Mesodermal cell (in vitro differentiated cells): ENCODE measurements at regions not wholly inside any gene's neighbourhood (a gene's known extent, or its start where the extent isn't known, plus 50 kb on each side); places are given as distances from the start of the nearest gene placed in this dataset.

ENCODE experiments used
- H3K27ac ChIP-seq: 2 replicates; pipeline ENCODE4 v1.7.0; 2013; ENCODE audit warnings: mild to moderate bottlenecking, low read depth, low read length, moderate library complexity; ENCODE audit not compliant: severe bottlenecking
- H3K36me3 ChIP-seq: 2 replicates; pipeline ENCODE4 v1.7.1; 2013; ENCODE audit warnings: mild to moderate bottlenecking, low read length, moderate library complexity; ENCODE audit not compliant: control insufficient read depth, insufficient read depth
- H3K4me1 ChIP-seq: one replicate; pipeline ENCODE4 v1.7.1; 2013; ENCODE audit warnings: mild to moderate bottlenecking, low read length; ENCODE audit not compliant: insufficient read depth, control insufficient read depth, poor library complexity, severe bottlenecking
- H3K4me3 ChIP-seq: 2 replicates; pipeline ENCODE4 v1.7.0; 2013; ENCODE audit warnings: low read length, control low read depth, mild to moderate bottlenecking; ENCODE audit not compliant: insufficient read depth, poor library complexity, severe bottlenecking; ENCODE audit errors: extremely low read depth
- H3K9me3 ChIP-seq: 2 replicates; pipeline ENCODE4 v1.7.1; 2013; ENCODE audit warnings: mild to moderate bottlenecking, low read length, moderate library complexity; ENCODE audit not compliant: control insufficient read depth
- WGBS, 2 experiments: methylation state at CpG; one replicate each; pipeline ENCODE4 v1.1.5; 2013; ENCODE audit warnings: missing lambda C conversion rate in 2 of 2; ENCODE audit not compliant: insufficient coverage in 2 of 2; 5-methylcytosine and 5-hydroxymethylcytosine counted together

DNA sequence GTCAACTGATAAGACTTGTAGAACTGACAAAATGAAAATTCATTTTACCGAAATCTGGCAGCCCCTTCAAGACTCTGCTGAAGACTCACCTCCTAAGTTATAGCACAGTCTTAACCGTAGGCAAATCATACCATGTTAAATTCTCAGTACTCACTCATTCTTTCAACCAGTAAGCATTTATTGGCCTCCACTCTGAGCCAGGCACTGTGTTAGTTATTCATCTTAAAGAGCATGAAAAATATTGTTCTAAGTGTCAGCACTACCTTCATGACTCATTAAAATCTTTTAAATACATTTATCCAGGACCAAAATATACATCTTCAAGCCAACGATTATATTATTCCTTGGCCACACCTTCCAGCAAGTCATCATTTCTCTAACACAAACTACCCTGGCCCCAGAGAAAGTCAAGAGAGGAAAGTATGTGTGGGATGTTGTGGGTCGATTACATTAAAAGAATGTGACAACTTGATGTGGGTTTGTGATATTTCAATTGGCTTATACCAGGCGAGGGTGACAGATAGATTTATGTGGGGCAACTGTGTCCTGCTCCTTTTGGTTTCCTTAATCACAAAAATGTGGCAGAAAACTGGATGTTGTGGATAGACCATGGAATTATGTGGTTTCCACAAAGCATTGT is 55.0 kb downstream of the TMEM30B start:
- no peaks in the 10 kb centered on the region for H3K9me3 ChIP-seq
- no peak overlapping the region for H3K27ac ChIP-seq
- 65 to 74% methylated on average over 4 of the region's 5 CpGs for WGBS, 2 experiments
- H3K4me3 ChIP-seq, result no peak overlapping the region
- H3K4me1 ChIP-seq, result no peaks in the 10 kb centered on the region
- H3K36me3 ChIP-seq, result no peaks in the 10 kb centered on the region

GRCh38 chr14:61225344-61225743 is 55.8 kb downstream of the TMEM30B start:
- no peaks in the 10 kb centered on the region for H3K9me3 ChIP-seq
- no peak overlapping the region for H3K27ac ChIP-seq
- no peak overlapping the region for H3K4me3 ChIP-seq
- no peaks in the 10 kb centered on the region for H3K36me3 ChIP-seq
- 89 to 92% methylated on average over 5 of the region's 6 CpGs for WGBS, 2 experiments
- no peaks in the 10 kb centered on the region for H3K4me1 ChIP-seq

- H3K4me1 ChIP-seq, result no peaks in the 10 kb centered on the region
- no peaks in the 10 kb centered on the region for H3K9me3 ChIP-seq
- no peak overlapping the region for H3K27ac ChIP-seq
- H3K36me3 ChIP-seq, result no peaks in the 10 kb centered on the region
- H3K4me3 ChIP-seq, result no peak overlapping the region
Observed at GRCh38 chr14:61223552-61223951, 57.6 kb downstream of the TMEM30B start.

GRCh38 chr14:61222388-61222787 is 58.8 kb downstream of the TMEM30B start:
- 76 to 83% methylated on average over 3 of the region's 3 CpGs for WGBS, 2 experiments
- H3K4me1 ChIP-seq, result no peaks in the 10 kb centered on the region
- H3K36me3 ChIP-seq, result no peaks in the 10 kb centered on the region
- no peak overlapping the region for H3K27ac ChIP-seq
- no peaks in the 10 kb centered on the region for H3K9me3 ChIP-seq
- no peak overlapping the region for H3K4me3 ChIP-seq

DNA sequence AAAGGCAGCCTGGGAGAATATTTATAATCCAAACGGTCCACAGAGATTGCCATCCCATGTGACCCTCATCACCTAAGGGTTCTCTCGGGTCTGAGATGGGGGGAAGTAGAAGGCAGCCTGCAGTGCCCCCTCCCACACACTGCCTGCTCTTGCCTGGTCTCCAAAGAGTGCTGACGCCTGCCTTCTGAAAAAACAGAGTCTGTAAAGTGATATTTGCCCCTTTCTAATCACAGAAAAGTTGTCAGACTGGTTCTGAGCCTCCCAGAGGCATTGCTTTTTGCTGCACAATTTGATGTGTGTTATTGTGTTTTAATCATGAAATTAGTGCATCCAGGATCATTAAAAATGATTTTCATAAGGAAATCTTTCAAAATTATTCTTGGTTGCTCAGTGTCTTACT is 59.2 kb downstream of the TMEM30B start:
- Histone ChIP-seq H3K4me3 (no peak overlapping the region), H3K4me1 (no peaks in the 10 kb centered on the region), H3K36me3 (no peaks in the 10 kb centered on the region), H3K27ac (no peak overlapping the region), H3K9me3 (no peaks in the 10 kb centered on the region)
- 50 to 90% methylated on average over 1 to 2 of the region's 3 CpGs for WGBS, 2 experiments

DNA sequence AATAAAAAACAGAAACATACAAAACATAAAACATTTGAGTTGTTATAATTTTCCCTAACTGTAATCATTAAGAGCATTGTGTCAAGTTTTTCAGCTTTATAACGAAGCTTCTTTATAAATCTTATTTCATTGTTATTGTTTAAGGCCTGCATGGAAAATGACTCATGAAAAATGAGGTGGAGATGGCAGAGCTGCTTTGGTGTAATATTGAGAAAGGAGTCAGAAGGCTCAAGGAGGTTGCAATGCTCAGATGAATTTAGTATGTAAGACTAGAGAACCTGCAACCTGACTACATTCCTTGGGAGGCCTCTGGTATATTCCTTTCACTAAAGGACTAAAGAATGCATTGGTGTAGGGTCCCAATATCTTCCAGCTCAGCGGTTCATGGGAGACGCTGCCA is 61.5 kb downstream of the TMEM30B start:
- H3K4me1 ChIP-seq, result no peaks in the 10 kb centered on the region

DNA sequence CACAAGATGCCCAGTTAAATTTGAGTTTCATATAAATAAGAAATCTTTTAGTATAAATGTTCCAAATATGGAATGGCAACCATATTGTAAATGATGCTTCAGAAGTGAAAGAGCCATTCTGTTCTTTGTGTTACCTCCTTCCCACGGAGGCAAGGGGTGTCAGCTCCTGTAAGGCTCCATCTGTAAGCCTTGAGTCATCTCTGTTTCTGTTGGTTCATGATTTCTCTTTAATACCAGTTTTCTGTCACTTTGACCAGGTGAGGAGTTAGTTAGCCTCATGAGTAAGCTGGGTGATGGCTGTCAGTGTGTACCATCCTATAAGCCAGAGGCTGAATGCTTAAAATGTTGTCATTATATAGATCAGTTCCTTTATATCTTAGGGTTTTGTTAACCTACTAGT is 61.9 kb downstream of the TMEM30B start:
- no peaks in the 10 kb centered on the region for H3K36me3 ChIP-seq
- no peaks in the 10 kb centered on the region for H3K9me3 ChIP-seq
- no peak overlapping the region for H3K4me3 ChIP-seq
- 71 to 100% methylated on average over 1 of the region's 1 CpG for WGBS, 2 experiments
- H3K4me1 ChIP-seq, result no peaks in the 10 kb centered on the region
- H3K27ac ChIP-seq, result no peak overlapping the region

More for the DNA sequence above, 61.5 kb downstream of the TMEM30B start:
- Histone ChIP-seq H3K9me3 (no peaks in the 10 kb centered on the region), H3K4me3 (no peak overlapping the region), H3K27ac (no peak overlapping the region), H3K36me3 (no peaks in the 10 kb centered on the region)
- no CpG with 5 or more reads among the region's 3 CpGs for WGBS, 2 experiments

DNA sequence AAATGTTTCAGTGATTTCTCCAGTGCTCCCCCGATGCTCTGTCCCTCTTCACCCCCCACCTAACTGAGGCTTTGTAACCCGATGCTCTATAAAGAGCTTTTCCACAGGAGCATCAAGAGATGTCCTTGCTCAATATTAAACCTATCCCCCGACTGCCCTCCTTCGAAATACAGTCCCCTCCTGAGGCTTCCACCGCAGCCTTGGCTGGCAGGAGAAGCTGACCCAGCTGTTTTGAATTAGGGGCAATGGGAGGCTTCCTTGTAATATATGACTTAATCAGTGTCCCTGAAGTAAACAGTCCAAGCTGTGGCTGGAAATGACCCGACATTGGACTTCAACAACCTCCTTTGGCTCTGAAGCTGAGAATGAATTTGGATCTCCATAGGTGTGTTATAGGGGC is 62.4 kb downstream of the TMEM30B start:
- 57 to 75% methylated on average over 3 of the region's 6 CpGs for WGBS, 2 experiments
- H3K27ac ChIP-seq, result no peak overlapping the region

GRCh38 chr14:61218157-61218556 is 63.0 kb downstream of the TMEM30B start:
- Histone ChIP-seq H3K9me3 (no peaks in the 10 kb centered on the region), H3K27ac (no peak overlapping the region), H3K4me1 (no peaks in the 10 kb centered on the region), H3K36me3 (no peaks in the 10 kb centered on the region), H3K4me3 (no peak overlapping the region)
- 89% methylated on average over 3 of the region's 5 CpGs; no CpG with 5 or more reads in 1 of the 2 experiments for WGBS, 2 experiments

More for the DNA sequence above, 62.4 kb downstream of the TMEM30B start:
- H3K4me1 ChIP-seq, result no peaks in the 10 kb centered on the region
- no peak overlapping the region for H3K4me3 ChIP-seq
- H3K9me3 ChIP-seq, result no peaks in the 10 kb centered on the region
- H3K36me3 ChIP-seq, result no peaks in the 10 kb centered on the region

DNA sequence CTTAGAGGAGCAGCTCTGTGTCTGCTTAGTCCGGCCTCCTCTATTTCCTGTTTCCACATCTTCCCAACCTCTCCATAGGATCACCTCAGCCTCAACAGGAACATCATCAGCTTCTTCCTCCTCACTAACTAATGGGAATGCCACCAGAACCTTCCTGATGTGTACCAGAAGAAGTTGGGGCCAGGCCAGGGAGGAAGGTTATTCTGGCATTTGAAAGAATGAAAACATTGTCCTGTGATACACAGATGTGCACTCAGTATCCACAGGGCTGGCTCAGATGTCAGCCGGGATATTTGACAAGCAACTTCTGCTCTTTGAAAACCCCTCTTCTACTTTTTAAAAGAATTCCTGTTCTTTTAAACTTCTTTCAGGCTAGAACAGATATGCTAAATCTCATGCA is 63.6 kb downstream of the TMEM30B start:
- Histone ChIP-seq H3K36me3 (no peaks in the 10 kb centered on the region), H3K4me3 (no peak overlapping the region), H3K9me3 (no peaks in the 10 kb centered on the region), H3K4me1 (no peaks in the 10 kb centered on the region), H3K27ac (no peak overlapping the region)
- WGBS, 2 experiments, result 88 to 93% methylated on average over 2 of the region's 2 CpGs

- H3K36me3 ChIP-seq, result no peaks in the 10 kb centered on the region
- no peaks in the 10 kb centered on the region for H3K4me1 ChIP-seq
- H3K9me3 ChIP-seq, result no peaks in the 10 kb centered on the region
- H3K4me3 ChIP-seq, result no peak overlapping the region
- WGBS, 2 experiments, result 92 to 100% methylated on average over 2 of the region's 5 CpGs
- H3K27ac ChIP-seq, result no peak overlapping the region
Observed at GRCh38 chr14:61215222-61216020, 65.7 kb downstream of the TMEM30B start.
